ENCODE measurements at regions not wholly inside any gene's neighbourhood (a gene's known extent, or its start where the extent isn't known, plus 50 kb on each side); places are given as distances from the start of the nearest gene placed in this dataset.

DNA sequence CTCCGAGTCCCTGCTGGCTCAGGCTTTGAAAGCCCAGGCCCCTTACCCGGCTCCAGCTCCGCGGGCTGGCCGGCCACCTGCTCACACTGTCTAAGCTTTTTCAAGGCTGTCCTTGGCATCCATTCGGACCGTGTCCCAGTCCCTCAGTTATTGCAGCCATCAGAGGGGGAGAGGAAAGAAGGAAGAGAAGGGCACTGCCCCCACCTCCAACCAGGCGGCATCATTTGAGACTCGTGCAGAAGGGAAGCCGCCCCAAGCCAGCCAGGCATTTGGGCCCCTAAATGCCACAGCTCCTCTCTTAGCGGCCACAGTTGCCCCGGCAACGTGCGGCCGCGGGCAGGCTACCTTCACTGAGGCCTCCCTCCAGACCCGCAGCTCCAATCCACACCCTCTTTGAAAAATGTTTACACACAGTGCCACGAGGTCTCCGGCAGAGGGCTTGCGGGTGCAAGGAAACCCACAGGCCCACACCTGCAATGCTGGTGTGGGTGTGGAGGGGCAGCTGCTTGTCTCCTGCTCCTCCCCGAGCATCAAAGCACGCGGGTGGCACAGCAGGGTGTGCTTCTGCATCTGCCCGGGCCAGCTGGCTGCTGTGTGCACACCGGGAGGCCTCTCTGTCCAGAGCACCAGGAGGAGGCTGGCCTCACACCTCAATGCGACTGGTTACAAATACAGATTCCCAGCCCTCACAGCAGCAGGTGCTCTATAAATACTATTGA is 124.4 kb downstream of the CTTN start:
- TF ChIP-seq, protein P1, sequence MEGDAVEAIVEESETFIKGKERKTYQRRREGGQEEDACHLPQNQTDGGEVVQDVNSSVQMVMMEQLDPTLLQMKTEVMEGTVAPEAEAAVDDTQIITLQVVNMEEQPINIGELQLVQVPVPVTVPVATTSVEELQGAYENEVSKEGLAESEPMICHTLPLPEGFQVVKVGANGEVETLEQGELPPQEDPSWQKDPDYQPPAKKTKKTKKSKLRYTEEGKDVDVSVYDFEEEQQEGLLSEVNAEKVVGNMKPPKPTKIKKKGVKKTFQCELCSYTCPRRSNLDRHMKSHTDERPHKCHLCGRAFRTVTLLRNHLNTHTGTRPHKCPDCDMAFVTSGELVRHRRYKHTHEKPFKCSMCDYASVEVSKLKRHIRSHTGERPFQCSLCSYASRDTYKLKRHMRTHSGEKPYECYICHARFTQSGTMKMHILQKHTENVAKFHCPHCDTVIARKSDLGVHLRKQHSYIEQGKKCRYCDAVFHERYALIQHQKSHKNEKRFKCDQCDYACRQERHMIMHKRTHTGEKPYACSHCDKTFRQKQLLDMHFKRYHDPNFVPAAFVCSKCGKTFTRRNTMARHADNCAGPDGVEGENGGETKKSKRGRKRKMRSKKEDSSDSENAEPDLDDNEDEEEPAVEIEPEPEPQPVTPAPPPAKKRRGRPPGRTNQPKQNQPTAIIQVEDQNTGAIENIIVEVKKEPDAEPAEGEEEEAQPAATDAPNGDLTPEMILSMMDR (IDR thresholded peaks at IDR 0.05), result no peak
- TF ChIP-seq ZFX (IDR thresholded peaks at IDR 0.05; ENCODE audit: borderline replicate concordance), result no peak
- no peak overlapping the region for H3K27ac ChIP-seq

DNA sequence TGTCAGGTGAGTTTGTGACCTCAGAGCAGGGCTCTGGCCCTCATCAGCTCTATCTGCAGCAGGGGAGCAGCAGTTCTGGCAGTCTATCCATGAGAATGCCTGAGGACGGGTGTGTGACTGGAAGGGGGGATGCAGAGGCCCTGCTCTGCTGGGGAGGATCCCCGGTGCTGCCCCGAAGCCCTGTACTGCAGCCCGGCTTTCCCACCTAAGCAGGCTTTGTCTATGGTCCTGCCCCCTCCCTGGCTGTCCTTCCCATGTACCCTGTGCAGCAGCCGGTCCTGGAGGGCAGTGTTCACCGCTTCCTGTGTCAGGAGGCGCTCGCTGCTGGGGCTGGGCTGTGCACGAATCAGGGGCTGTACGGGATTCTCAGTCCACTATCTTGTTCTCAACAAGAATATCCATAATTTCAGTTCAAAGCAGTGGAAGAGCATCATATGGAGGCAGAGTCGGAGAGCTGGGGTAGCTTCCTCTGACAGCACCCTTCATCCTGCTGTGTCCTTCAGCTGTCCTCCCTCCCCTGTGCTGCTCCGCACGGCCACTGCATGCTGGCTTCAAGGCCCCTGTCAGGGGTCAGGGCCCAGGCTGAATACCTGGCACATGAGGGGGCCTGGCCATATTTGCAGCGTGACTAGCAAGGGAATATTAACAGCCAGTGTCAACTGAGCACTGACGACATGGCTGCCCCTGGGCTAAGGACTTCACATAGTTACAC is 125.2 kb downstream of the CTTN start:
- TF ChIP-seq ZFX (IDR thresholded peaks at IDR 0.05; ENCODE audit: borderline replicate concordance), result no peak
- TF ChIP-seq, protein P1 (IDR thresholded peaks at IDR 0.05), result no peak
- H3K27ac ChIP-seq, result no peak overlapping the region

DNA sequence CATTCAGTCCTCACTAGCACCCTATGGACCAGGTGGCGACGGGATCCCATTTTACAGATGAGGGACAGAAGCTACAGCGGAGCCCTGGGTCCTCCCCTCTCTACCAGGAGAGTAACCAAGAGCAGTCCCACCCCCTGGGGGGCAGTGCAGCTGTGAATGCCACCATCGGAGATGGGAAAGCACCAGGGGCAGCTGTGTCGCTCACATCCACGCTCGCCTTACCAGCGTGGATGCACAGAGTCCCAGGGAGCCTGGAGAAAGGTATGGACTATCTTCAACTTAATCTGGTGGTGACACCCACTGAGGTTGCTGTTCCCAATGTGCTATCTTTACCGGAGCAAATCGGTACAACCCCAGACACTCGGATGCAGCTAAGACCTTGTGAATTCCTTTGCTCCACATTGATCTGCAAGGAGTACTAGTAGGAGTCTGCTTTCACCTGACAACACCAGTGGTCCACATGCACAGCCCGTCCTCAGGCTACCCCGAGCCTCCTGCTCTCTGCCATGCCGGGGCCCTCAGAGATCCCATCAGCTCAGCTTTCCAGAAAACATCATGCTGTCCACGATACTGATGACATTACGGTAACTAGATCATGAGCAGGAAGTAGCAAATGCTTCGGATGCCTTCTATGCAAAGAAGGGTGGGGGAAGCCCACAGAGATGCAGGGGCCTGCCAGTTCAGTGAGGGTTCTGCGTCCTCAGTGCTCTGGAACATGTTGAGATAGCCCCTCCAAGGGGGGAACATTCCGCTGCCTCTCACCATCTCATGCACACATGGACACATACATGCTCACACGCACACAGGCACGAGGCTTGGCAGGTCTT is 126.0 kb downstream of the CTTN start:
- TF ChIP-seq, protein P1 (IDR thresholded peaks at IDR 0.05), result no peak
- no peak for TF ChIP-seq ZFX (IDR thresholded peaks at IDR 0.05; ENCODE audit: borderline replicate concordance)
- H3K27ac ChIP-seq, result no peak overlapping the region

DNA sequence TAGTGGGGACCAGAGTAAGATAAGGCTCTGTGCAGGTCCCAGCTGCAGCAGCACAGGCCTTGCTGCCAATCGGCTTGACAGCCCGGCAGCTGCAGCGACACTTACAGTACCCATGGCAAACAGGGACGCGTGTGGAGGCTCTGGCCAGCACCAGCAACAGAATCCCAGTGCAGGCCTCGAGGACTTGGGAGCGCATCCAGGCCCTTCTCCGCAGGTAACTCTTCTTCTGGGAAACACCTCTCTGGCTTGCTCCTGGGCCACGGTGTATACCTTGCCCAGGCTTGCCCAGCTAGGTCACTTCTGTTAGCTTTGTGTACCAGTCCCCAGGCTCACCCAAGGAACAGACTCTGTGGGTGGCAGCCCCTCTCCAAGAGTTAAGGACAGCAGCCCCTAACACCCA is 126.7 kb downstream of the CTTN start:
- H3K27ac ChIP-seq, result no peak overlapping the region
- no peak for TF ChIP-seq ZFX (IDR thresholded peaks at IDR 0.05; ENCODE audit: borderline replicate concordance)
- TF ChIP-seq, protein P1 (IDR thresholded peaks at IDR 0.05), result no peak

DNA sequence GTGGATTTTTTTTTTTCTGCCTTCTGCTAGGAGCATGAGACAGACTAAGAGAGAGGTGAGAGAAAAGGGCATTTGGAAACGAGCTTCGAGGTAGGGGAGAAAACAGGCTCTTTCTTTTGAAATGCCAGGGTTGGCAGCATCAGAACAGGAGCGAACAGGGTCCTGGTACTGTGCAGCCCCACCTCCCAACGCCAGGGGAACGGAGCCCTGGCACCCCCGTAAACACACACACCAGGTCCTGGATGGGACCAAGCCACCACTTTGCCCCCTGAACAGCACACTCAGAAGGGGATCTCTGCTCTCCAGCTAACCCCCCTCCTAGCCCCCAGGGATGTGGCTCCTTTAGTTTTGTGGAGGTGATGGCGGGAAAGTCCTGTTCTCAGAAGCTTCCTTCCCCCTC is 127.1 kb downstream of the CTTN start:
- TF ChIP-seq, protein P1 (IDR thresholded peaks at IDR 0.05), result no peak
- no peak for TF ChIP-seq ZFX (IDR thresholded peaks at IDR 0.05; ENCODE audit: borderline replicate concordance)
- H3K27ac ChIP-seq, result no peak overlapping the region

DNA sequence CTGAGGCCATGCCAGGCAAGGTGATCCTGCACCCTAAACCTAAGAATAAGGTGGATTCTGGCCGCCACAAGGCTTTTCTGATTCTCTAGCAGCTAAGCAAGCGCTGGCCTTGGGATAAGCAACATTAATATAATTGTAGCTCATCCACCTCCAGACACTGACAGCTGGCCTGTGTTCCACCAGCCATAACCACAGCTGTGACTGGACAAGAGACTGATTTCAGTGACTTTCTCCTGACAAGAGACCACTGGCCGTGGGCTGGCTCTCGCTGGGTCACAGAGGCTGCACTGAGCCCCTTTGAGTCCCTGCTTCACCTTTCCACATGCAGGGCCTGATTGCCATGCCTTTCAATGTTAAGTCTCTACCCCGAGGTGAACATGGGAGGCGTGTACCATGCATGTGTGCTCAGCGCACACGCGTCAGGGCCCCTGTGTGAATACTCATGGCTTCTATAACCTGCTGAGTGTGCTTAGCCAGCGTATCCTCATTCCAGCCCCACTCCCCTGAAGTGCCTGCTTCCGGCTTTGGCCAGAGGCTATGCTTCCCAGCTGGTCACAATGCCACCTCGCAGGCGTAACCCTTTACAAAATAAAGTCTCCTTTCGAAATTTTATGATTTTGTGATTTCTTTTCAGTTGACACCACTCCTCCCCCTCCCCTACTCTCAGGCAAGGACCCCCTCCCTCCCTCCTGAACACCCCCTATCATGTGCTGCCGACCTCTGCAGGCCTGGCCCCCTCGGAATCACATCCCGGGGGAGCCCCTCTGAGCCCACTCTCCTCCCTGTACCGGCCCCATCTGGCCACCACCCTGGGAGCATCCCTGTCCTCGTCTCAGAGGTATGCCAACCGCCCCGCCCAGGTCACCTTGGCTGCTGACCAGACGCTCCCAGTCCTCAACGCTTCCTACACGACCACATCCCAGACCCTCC is 128.1 kb downstream of the CTTN start:
- H3K27ac ChIP-seq, result no peak overlapping the region
- no peak for TF ChIP-seq ZFX (IDR thresholded peaks at IDR 0.05; ENCODE audit: borderline replicate concordance)
- TF ChIP-seq, protein P1 (IDR thresholded peaks at IDR 0.05), result no peak
